OCI-LY3 (cell line): ENCODE measurements at regions not wholly inside any gene's neighbourhood (a gene's known extent, or its start where the extent isn't known, plus 50 kb on each side); places are given as distances from the start of the nearest gene placed in this dataset.

Source experiments
- EZH2phosphoT487 ChIP-seq: fragments of 200-600 bp; shearing (Covaris generic); IDR thresholded peaks from 2 replicates; pipeline ENCODE4 v1.6.1; 2018; ENCODE audit warnings: antibody characterized with exemption, mixed run types, low read depth
- TF ChIP-seq, protein P1 (sequence below): fragments of 200-600, 300-600 bp; sonication (generic); IDR thresholded peaks from 2 replicates; pipeline ENCODE4 v1.5.1; 2014; ENCODE audit warnings: antibody characterized with exemption, low read length, low read depth

DNA sequence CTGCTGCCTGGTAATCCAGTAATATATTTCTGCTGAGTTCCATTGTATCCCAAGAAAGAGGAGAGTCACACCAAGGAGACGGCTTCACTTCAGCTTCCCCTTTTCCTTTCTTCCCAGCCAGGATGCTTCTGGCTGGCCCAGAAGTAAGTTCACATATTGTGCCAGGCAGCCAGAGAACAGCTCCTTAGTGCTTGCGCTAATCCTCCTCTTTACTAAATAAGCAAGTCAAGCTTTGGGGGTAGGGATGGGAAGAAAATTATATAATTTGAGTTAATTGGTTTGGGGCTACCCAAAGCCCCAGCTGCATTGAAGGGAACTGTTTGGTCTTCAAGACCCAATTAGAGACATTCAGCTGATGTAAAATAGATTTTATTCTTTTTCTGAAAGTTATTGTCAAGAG lies 218.8 kb upstream of the HES1 start:
- TF ChIP-seq, protein P1, sequence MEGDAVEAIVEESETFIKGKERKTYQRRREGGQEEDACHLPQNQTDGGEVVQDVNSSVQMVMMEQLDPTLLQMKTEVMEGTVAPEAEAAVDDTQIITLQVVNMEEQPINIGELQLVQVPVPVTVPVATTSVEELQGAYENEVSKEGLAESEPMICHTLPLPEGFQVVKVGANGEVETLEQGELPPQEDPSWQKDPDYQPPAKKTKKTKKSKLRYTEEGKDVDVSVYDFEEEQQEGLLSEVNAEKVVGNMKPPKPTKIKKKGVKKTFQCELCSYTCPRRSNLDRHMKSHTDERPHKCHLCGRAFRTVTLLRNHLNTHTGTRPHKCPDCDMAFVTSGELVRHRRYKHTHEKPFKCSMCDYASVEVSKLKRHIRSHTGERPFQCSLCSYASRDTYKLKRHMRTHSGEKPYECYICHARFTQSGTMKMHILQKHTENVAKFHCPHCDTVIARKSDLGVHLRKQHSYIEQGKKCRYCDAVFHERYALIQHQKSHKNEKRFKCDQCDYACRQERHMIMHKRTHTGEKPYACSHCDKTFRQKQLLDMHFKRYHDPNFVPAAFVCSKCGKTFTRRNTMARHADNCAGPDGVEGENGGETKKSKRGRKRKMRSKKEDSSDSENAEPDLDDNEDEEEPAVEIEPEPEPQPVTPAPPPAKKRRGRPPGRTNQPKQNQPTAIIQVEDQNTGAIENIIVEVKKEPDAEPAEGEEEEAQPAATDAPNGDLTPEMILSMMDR = no peak
- TF ChIP-seq EZH2phosphoT487 = no peak
